ENCODE measurements at regions not wholly inside any gene's neighbourhood (a gene's known extent, or its start where the extent isn't known, plus 50 kb on each side); places are given as distances from the start of the nearest gene placed in this dataset.

- FAIRE-seq, result no peak
Observed at GRCh38 chr2:34848132-34848531, 1249.0 kb upstream of the FAM98A start.

DNA sequence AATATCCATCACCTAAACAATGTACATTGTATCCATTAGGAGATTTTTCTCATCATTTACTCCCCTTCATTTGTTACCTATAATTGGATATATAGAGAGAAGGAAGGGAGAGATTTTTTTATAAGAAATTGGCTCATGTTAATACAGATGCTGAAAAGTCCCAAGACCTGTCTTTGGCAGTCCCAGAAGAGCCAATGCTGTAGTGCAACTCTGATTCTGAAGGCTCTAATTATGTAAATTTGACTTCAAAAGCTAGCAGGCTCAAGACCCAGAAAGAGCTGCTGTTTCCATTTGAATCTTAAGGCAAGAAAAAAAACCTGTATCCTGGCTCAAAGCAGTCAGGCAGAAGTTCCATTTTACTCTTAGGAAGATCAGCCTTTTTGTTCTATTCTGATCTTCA is 1245.5 kb upstream of the FAM98A start:
- Histone ChIP-seq H2AFZ (ENCODE audit: control insufficient read depth, low read depth, low read length) (no peak overlapping the region), H3K9ac (ENCODE audit: control insufficient read depth, insufficient read depth, low read length) (no peak overlapping the region), H3K27me3 (replicated peaks in 1 of 2; ENCODE audit: control insufficient read depth in 2 of 2, insufficient read depth in 2 of 2, low read length in 1 of 2) (no peaks in the 10 kb centered on the region), H4K20me1 (ENCODE audit: control insufficient read depth, insufficient read depth) (no peaks in the 10 kb centered on the region), H3K4me3 (no peak overlapping the region), H3K4me1 (ENCODE audit: control insufficient read depth, insufficient read depth, low read length) (no peaks in the 10 kb centered on the region), H3K27ac (ENCODE audit: control insufficient read depth, insufficient read depth) (no peak overlapping the region), H3K9me3 (replicated peaks; ENCODE audit: control insufficient read depth, insufficient read depth, low read length) (no peaks in the 10 kb centered on the region), H3K4me2 (ENCODE audit: control insufficient read depth, insufficient read depth) (no peak overlapping the region), H3K36me3 (ENCODE audit: control insufficient read depth in 2 of 2, insufficient read depth in 2 of 2, low read length in 1 of 2) (no peaks in the 10 kb centered on the region), H3K79me2 (ENCODE audit: control insufficient read depth, insufficient read depth, low read length) (no peaks in the 10 kb centered on the region)
- intact Hi-C loops (cut with micrococcal nuclease; ENCODE audit: unreplicated experiment), result no loop called here
- ChIA-PET CTCF (no interaction called here), RAD21 (ENCODE audit: unreplicated experiment) (no interaction called here), SMC1A (ENCODE audit: uncharacterized antibody, unreplicated experiment) (no interaction called here), POLR2A (no interaction called here)
- BruUV-seq (replicated peaks), result no TSS peak
- FAIRE-seq (no peak), DNase-seq (ENCODE audit: low read depth, low spot score) (no peak), ATAC-seq (no peak)
- in situ Hi-C loops (cut with MboI), result no loop called here
- TF ChIP-seq KLF5 (IDR thresholded peaks at IDR 0.05; ENCODE audit: partially characterized antibody) (no peak), CUX1 (IDR thresholded peaks at IDR 0.05; ENCODE audit: insufficient replicate concordance, low read depth, low read length) (no peak), NFXL1 (IDR thresholded peaks at IDR 0.05; ENCODE audit: borderline replicate concordance) (no peak), KDM1A (IDR thresholded peaks at IDR 0.05; ENCODE audit: borderline replicate concordance) (no peak), TBL1XR1 (IDR thresholded peaks at IDR 0.05; ENCODE audit: low read depth, low read length) (no peak), MAX (IDR thresholded peaks at IDR 0.05; ENCODE audit: low read depth, low read length) (no peak), IKZF2 (IDR thresholded peaks at IDR 0.05) (no peak), ZBED1 (IDR thresholded peaks at IDR 0.05; ENCODE audit: borderline replicate concordance) (no peak), ZNF622 (IDR thresholded peaks at IDR 0.05) (no peak)
- TF ChIP-seq, protein P1, sequence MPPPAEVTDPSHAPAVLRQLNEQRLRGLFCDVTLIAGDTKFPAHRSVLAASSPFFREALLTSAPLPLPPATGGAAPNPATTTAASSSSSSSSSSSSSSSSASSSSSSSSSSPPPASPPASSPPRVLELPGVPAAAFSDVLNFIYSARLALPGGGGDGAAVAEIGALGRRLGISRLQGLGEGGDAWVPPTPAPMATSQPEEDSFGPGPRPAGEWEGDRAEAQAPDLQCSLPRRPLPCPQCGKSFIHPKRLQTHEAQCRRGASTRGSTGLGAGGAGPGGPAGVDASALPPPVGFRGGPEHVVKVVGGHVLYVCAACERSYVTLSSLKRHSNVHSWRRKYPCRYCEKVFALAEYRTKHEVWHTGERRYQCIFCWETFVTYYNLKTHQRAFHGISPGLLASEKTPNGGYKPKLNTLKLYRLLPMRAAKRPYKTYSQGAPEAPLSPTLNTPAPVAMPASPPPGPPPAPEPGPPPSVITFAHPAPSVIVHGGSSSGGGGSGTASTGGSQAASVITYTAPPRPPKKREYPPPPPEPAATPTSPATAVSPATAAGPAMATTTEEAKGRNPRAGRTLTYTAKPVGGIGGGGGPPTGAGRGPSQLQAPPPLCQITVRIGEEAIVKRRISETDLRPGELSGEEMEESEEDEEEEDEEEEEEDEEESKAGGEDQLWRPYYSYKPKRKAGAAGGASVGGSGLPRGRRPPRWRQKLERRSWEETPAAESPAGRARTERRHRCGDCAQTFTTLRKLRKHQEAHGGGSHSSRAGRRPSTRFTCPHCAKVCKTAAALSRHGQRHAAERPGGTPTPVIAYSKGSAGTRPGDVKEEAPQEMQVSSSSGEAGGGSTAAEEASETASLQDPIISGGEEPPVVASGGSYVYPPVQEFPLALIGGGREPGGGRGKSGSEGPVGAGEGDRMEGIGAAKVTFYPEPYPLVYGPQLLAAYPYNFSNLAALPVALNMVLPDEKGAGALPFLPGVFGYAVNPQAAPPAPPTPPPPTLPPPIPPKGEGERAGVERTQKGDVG (CRISPR knock-in tag; IDR thresholded peaks at IDR 0.05), result no peak

More at GRCh38 chr2:34848132-34848531, 1249.0 kb upstream of the FAM98A start:
- Histone ChIP-seq H3K79me2 (ENCODE audit: control insufficient read depth, insufficient read depth, low read length) (no peaks in the 10 kb centered on the region), H3K9me3 (replicated peaks; ENCODE audit: control insufficient read depth, insufficient read depth, low read length) (no peaks in the 10 kb centered on the region), H3K27ac (ENCODE audit: control insufficient read depth, insufficient read depth) (no peak overlapping the region), H3K27me3 (replicated peaks in 1 of 2; ENCODE audit: control insufficient read depth in 2 of 2, insufficient read depth in 2 of 2, low read length in 1 of 2) (no peaks in the 10 kb centered on the region), H3K9ac (ENCODE audit: control insufficient read depth, insufficient read depth, low read length) (no peak overlapping the region), H3K4me3 (no peak overlapping the region), H3K4me2 (ENCODE audit: control insufficient read depth, insufficient read depth) (no peak overlapping the region), H4K20me1 (ENCODE audit: control insufficient read depth, insufficient read depth) (no peaks in the 10 kb centered on the region), H2AFZ (ENCODE audit: control insufficient read depth, low read depth, low read length) (no peak overlapping the region), H3K4me1 (ENCODE audit: control insufficient read depth, insufficient read depth, low read length) (no peaks in the 10 kb centered on the region), H3K36me3 (ENCODE audit: control insufficient read depth in 2 of 2, insufficient read depth in 2 of 2, low read length in 1 of 2) (no peaks in the 10 kb centered on the region)
- ATAC-seq (no peak), DNase-seq (ENCODE audit: low read depth, low spot score) (no peak)
- ChIA-PET SMC1A (ENCODE audit: uncharacterized antibody, unreplicated experiment) (no interaction called here), POLR2A (no interaction called here), RAD21 (ENCODE audit: unreplicated experiment) (no interaction called here), CTCF (no interaction called here)
- TF ChIP-seq POLR2AphosphoS5 (IDR thresholded peaks at IDR 0.05; ENCODE audit: low read length) (no peak), FOXK2 (IDR thresholded peaks at IDR 0.05) (no peak), FOS (IDR thresholded peaks at IDR 0.05; ENCODE audit: borderline replicate concordance, extremely low read depth, insufficient read length) (no peak)
- intact Hi-C loops (cut with micrococcal nuclease; ENCODE audit: unreplicated experiment) (no loop called here), in situ Hi-C loops (cut with MboI) (no loop called here)
- BruUV-seq (replicated peaks), result no TSS peak
- WGBS (ENCODE audit: insufficient coverage, insufficient replicate concordance, low lambda C conversion rate, missing lambda C conversion rate), result 11% methylated on average over 2 of the region's 2 CpGs

Data from GM12878 (cell line).